HCEC 1CT (cell line): ENCODE measurements at regions not wholly inside any gene's neighbourhood (a gene's known extent, or its start where the extent isn't known, plus 50 kb on each side); places are given as distances from the start of the nearest gene placed in this dataset.
"Not testable (repeated sequence)": the region's sequence is repeated elsewhere in the genome, so short reads cannot be mapped to it uniquely, and the experiment has no call there.

Experiments
- DNase-seq: peaks from one replicate; pipeline ENCODE4 v3.0.0-alpha.2; 2017

- no peak for DNase-seq
Observed at GRCh38 chr3:26291840-26292239, 330.7 kb upstream of the LRRC3B start.

- DNase-seq, result no peak
Observed at GRCh38 chr3:26292780-26293179, 329.8 kb upstream of the LRRC3B start.

DNA sequence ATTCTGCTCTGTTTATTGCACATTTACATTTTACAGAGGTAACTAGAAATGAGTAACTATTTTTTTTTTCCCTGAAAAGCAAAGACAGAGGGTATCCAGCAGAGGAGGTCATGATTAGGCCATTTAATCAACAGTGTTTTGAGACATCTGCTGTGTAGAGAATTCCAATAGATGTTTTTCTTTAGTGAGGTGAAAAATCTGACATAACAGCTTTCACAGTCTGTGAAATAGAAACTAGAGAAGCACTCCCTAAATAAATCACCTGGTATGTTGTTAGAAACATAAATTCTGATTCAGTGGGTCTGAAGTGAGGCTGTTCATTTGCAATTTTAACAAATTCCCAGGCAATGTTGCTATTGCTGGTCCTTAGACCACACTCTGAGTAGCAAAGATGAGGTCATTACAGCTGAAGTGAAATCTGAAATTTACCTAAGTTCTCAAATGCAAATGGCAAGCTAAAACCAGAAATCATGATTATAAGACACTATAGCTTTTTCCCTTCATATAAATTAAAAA, 329.2 kb upstream of the LRRC3B start:
- DNase-seq, result no peak

DNA sequence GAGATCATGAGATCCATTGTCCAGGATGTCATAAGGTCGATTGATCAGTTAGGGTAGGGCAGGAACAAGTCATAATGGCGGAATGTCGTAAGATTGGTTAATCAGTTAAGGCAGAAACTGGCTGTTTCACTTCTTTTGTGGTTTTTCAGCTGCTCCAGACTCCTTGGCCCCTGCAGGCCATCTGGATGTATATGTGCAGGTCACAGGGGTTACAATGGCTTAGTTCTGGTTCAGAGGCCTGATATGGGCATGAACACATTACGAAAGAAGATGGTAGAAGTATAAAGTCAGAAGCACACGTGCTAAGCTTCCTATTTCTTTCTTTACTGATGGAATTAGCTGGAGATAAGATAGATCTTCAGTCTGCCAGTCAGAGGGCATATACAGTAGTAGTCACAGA, 315.4 kb upstream of the LRRC3B start:
- DNase-seq, result no peak

DNA sequence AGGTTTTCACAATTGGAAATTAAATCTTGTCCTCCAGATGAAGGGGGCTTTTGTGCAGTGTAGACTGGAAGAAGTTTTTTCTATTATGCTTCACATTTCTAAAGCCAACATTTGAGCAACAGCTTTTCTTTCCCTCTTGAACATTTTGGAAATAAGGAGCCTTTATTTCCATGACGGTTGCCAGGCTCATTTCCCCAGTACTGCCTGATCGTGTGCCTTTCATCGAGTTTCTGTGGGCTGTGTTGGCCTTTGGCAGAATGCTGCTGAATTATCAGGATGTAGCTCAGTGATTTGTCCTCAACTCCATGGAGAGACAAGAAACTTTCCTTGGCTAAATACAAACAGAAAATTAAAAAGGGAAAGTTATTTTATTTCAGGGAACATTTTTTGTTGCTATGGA, 314.8 kb upstream of the LRRC3B start:
- no peak for DNase-seq

- no peak for DNase-seq
Observed at GRCh38 chr3:26308454-26308853, 314.1 kb upstream of the LRRC3B start.

DNA sequence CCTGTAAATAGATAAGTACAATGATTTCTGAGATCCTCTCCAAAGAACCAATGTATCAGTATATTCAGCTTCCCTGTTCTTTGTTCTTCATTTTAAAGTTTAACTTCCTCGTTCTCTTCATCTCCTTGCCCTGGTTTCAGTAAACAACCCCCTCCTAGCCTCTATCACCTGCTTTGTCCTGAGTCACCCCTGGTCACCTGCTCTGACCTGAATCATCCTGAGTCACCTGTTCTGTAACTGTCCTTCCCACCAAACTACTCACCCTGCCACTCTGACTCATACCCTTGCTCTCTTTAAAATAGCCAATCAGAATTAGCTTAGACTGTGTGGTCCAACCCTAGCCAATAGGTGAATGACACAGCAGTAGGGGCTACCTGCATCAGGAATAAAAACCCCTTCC, 313.0 kb upstream of the LRRC3B start:
- DNase-seq, result not testable (repeated sequence)

- no peak for DNase-seq
Observed at GRCh38 chr3:26312816-26313215, 309.8 kb upstream of the LRRC3B start.

- DNase-seq, result no peak
Observed at GRCh38 chr3:26316472-26316871, 306.1 kb upstream of the LRRC3B start.

DNA sequence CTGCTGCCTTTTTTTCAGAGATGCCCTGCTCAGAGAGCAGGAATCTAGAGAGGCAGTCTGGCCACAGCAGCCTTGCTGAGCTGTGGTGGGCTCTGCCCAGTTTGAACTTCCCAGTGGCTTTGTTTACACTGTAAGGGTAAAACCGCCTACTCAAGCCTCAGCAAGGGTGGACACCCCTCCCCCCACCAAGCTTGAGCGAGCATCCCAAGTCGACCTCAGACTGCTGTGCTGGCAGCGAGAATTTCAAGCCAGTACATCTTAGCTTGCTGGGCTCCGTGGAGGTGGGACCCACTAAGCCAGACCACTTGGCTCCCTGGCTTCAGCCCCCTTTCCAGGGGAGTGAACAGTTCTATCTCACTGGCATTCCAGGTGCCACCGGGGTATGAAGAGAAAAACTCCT, 298.8 kb upstream of the LRRC3B start:
- DNase-seq, result not testable (repeated sequence)

DNA sequence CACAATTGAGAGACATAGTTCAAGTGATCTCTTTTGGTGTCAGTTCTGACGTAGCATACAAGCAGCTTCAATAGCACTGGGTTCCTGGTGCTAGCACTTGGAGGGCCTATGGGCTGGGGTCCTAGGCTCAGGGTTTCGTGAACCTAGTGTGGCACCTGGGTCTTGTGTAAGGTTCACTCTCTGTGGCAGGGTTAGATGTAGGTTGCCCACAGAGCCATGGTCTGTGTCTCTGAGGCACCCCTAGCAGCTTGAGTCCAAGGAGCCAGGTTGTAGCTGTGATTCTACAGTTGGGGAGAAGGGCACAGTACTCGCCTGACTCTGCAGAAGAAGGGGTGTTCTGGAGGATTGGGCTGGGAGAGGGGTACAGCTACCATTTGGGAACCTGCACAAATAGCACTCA, 282.6 kb upstream of the LRRC3B start:
- no peak for DNase-seq

- DNase-seq, result no peak
Observed at GRCh38 chr3:26343647-26344046, 278.9 kb upstream of the LRRC3B start.

DNA sequence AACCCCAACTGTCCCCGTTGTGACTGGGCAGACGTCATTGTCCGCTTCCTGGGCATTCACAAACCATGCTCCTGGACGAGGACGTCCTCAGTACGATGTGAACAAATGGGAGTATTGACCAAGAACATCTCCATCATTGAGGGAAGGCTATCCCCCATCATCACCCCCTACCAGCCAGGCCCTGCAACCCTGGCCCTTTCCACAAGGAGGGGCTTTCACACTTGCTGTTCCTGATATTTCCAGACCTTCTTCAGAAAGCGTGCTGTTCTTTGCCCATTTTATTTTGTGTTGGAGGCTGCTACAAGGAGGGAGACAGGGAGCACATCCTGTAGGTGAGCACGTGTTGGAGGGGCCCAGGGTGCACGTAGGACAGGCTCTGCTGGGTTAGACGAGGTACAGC, 277.0 kb upstream of the LRRC3B start:
- no peak for DNase-seq

- DNase-seq, result no peak
Observed at GRCh38 chr3:26346497-26346896, 276.1 kb upstream of the LRRC3B start.

DNA sequence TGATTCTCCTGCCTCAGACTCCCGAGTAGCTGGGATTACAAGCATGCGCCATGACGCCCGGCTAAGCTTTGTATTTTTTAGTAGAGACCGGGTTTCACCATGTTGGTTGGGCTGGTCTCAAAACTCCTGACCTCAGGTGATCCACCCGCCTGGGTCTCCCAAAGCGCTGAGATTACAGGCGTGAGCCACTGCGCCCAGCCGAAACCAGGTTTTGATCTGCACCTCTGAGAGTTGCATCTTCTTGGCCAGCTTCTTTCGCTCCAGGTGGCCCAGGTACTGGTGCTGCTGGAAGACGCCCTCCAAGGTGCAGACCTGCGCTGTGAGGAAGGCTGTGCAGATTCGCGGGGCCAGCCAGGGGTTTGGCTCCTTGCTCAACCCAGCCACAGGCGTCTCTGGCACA, 275.4 kb upstream of the LRRC3B start:
- DNase-seq, result no peak

- DNase-seq, result no peak
Observed at GRCh38 chr3:26350853-26351252, 271.7 kb upstream of the LRRC3B start.

- no peak for DNase-seq
Observed at GRCh38 chr3:26353097-26353496, 269.5 kb upstream of the LRRC3B start.

GRCh38 chr3:26358405-26358804, 264.2 kb upstream of the LRRC3B start:
- no peak for DNase-seq

DNA sequence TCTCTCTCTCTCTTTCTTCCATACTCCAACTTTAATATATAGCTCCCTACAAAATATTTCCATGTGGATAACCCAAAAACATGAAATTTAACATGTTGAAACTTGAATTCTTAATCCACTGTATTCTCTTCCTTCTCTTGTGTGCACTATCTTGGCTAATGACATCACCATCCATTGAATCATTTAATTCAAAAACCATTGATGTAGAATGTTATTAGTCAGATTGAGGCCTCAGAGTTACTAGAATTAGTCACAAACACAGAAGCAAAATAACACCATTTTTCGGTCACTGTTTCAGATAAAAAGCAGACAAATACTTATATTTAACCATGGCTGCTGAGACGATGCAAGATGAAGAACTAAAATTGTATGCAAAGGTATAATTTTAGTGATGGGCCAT, 256.9 kb upstream of the LRRC3B start:
- no peak for DNase-seq

DNA sequence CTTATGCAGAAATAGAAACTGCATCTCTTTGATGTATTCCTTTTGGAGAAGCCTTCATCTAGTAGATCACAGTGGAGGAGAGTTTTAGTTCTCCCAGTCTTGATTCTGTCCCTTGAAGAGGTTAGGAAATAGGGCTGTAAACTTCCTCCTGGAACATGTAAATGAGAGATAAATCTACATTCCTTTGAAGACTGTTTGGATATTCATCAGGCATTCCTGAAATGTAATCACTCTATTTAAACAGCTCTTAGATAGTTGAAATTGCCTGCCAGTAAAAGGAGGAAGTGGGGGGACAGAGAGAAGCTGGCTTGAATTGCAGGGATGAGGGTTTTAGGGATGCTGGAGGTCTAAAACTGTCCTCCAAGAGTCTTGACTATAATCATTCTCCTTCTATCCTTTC, 254.3 kb upstream of the LRRC3B start:
- no peak for DNase-seq

GRCh38 chr3:26369133-26369532, 253.4 kb upstream of the LRRC3B start:
- DNase-seq, result no peak

GRCh38 chr3:26375843-26376530, 246.6 kb upstream of the LRRC3B start:
- DNase-seq, result no peak

DNA sequence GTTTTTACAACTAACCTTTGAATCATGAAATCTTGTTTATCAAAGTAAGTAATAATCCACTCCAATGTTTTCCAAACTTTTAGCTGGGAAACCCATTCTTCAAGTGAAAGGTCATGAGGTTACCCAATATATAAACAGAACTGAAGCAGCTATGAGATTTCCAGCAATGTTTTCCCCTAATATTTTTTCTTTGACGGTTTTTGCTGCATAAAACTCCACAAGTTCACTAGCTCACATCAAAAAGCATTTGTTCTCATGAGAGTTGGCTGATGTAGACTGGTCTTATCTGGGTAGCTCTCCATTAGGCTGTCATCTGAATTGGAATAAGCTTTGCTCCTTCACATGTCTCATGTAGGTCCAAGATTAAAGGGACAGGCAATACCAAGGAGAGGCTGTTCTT, 241.2 kb upstream of the LRRC3B start:
- DNase-seq, result no peak

DNA sequence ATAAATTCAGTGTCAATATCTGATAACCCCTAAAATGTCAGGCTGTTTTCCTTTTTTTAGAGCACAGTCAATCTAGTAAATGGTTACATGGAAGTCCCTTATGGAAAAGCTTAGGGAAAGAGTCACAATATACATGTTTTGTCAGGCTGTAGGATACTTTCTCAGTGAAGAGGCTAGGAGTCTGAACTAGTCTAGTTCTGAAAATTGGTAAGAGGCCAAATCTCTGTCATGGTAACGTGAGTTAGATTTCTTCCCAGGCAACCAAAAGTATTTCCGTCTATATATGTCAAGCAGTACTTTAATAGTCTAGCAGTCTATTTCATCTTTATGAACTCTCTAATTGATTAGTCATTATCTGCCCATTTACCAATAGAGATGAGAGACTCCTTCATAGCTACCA, 215.9 kb upstream of the LRRC3B start:
- no peak for DNase-seq

GRCh38 chr3:26418553-26418952, 204.0 kb upstream of the LRRC3B start:
- no peak for DNase-seq
